ENCODE measurements at regions not wholly inside any gene's neighbourhood (a gene's known extent, or its start where the extent isn't known, plus 50 kb on each side); places are given as distances from the start of the nearest gene placed in this dataset.

GRCh38 chrX:38879631-38880220 is 78.5 kb downstream of the MID1IP1 start:
- no peak for ATAC-seq (replicated peaks)
- Mint-ChIP-seq H3K36me3 (ENCODE audit: low read depth) (no peaks in the 10 kb centered on the region), H3K4me1 (peaks cover 11% of the 10 kb centered on the region), H3K4me3 (no peak overlapping the region), H3K9me3 (no peaks in the 10 kb centered on the region), H3K27ac (peak overlapping the region; percentile 22), H3K27me3 (no peaks in the 10 kb centered on the region)

GRCh38 chrX:38880296-38880854 is 79.1 kb downstream of the MID1IP1 start:
- H3K4me3 Mint-ChIP-seq = no peak overlapping the region
- ATAC-seq (replicated peaks) = no peak
- H3K4me1 Mint-ChIP-seq = peaks cover 11% of the 10 kb centered on the region
- no peaks in the 10 kb centered on the region for H3K9me3 Mint-ChIP-seq
- peak overlapping the region; percentile 22 for H3K27ac Mint-ChIP-seq
- H3K36me3 Mint-ChIP-seq (ENCODE audit: low read depth) = no peaks in the 10 kb centered on the region
- H3K27me3 Mint-ChIP-seq = no peaks in the 10 kb centered on the region

- no peaks in the 10 kb centered on the region for H3K9me3 Mint-ChIP-seq
- H3K27me3 Mint-ChIP-seq = no peaks in the 10 kb centered on the region
- peaks cover 11% of the 10 kb centered on the region for H3K4me1 Mint-ChIP-seq
- H3K27ac Mint-ChIP-seq = no peak overlapping the region
- no peak overlapping the region for H3K4me3 Mint-ChIP-seq
- no peak for ATAC-seq (replicated peaks)
- H3K36me3 Mint-ChIP-seq (ENCODE audit: low read depth) = no peaks in the 10 kb centered on the region
Observed at GRCh38 chrX:38881066-38881465, 79.8 kb downstream of the MID1IP1 start.

GRCh38 chrX:38881727-38882126 is 80.5 kb downstream of the MID1IP1 start:
- H3K36me3 Mint-ChIP-seq (ENCODE audit: low read depth) = no peaks in the 10 kb centered on the region
- no peaks in the 10 kb centered on the region for H3K27me3 Mint-ChIP-seq
- H3K27ac Mint-ChIP-seq = no peak overlapping the region
- no peaks in the 10 kb centered on the region for H3K9me3 Mint-ChIP-seq
- H3K4me1 Mint-ChIP-seq = peaks cover 11% of the 10 kb centered on the region
- ATAC-seq (replicated peaks) = no peak
- no peak overlapping the region for H3K4me3 Mint-ChIP-seq

GRCh38 chrX:38882894-38883626 is 81.8 kb downstream of the MID1IP1 start:
- H3K36me3 Mint-ChIP-seq (ENCODE audit: low read depth) = no peaks in the 10 kb centered on the region
- no peaks in the 10 kb centered on the region for H3K9me3 Mint-ChIP-seq
- peaks cover 11% of the 10 kb centered on the region for H3K4me1 Mint-ChIP-seq
- ATAC-seq (replicated peaks) = no peak
- H3K27ac Mint-ChIP-seq = no peak overlapping the region
- H3K27me3 Mint-ChIP-seq = no peaks in the 10 kb centered on the region
- no peak overlapping the region for H3K4me3 Mint-ChIP-seq

GRCh38 chrX:38886112-38886511 is 84.9 kb downstream of the MID1IP1 start:
- H3K4me1 Mint-ChIP-seq = no peaks in the 10 kb centered on the region
- H3K27ac Mint-ChIP-seq = no peak overlapping the region
- no peaks in the 10 kb centered on the region for H3K9me3 Mint-ChIP-seq
- no peaks in the 10 kb centered on the region for H3K36me3 Mint-ChIP-seq (ENCODE audit: low read depth)
- no peak overlapping the region for H3K4me3 Mint-ChIP-seq
- ATAC-seq (replicated peaks) = no peak
- no peaks in the 10 kb centered on the region for H3K27me3 Mint-ChIP-seq

GRCh38 chrX:38887222-38887621 is 86.0 kb downstream of the MID1IP1 start:
- no peaks in the 10 kb centered on the region for H3K27me3 Mint-ChIP-seq
- H3K36me3 Mint-ChIP-seq (ENCODE audit: low read depth) = no peaks in the 10 kb centered on the region
- ATAC-seq (replicated peaks) = no peak
- no peaks in the 10 kb centered on the region for H3K9me3 Mint-ChIP-seq
- H3K4me1 Mint-ChIP-seq = no peaks in the 10 kb centered on the region
- no peak overlapping the region for H3K27ac Mint-ChIP-seq
- no peak overlapping the region for H3K4me3 Mint-ChIP-seq

GRCh38 chrX:38890326-38890725 is 89.1 kb downstream of the MID1IP1 start:
- H3K27ac Mint-ChIP-seq = no peak overlapping the region
- no peak for ATAC-seq (replicated peaks)
- H3K9me3 Mint-ChIP-seq = no peaks in the 10 kb centered on the region
- H3K27me3 Mint-ChIP-seq = no peaks in the 10 kb centered on the region
- no peaks in the 10 kb centered on the region for H3K4me1 Mint-ChIP-seq
- no peaks in the 10 kb centered on the region for H3K36me3 Mint-ChIP-seq (ENCODE audit: low read depth)
- no peak overlapping the region for H3K4me3 Mint-ChIP-seq

- no peak for ATAC-seq (replicated peaks)
- Mint-ChIP-seq H3K4me1 (no peaks in the 10 kb centered on the region), H3K36me3 (ENCODE audit: low read depth) (no peaks in the 10 kb centered on the region), H3K9me3 (no peaks in the 10 kb centered on the region), H3K27ac (no peak overlapping the region), H3K27me3 (no peaks in the 10 kb centered on the region), H3K4me3 (no peak overlapping the region)
Observed at GRCh38 chrX:38890963-38891362, 89.7 kb downstream of the MID1IP1 start.

GRCh38 chrX:38891641-38892413 is 90.6 kb downstream of the MID1IP1 start:
- H3K4me1 Mint-ChIP-seq = no peaks in the 10 kb centered on the region
- no peaks in the 10 kb centered on the region for H3K9me3 Mint-ChIP-seq

GRCh38 chrX:38893441-38893840 is 92.2 kb downstream of the MID1IP1 start:
- H3K27me3 Mint-ChIP-seq = no peaks in the 10 kb centered on the region
- no peak overlapping the region for H3K27ac Mint-ChIP-seq
- no peak overlapping the region for H3K4me3 Mint-ChIP-seq
- H3K36me3 Mint-ChIP-seq (ENCODE audit: low read depth) = no peaks in the 10 kb centered on the region
- no peaks in the 10 kb centered on the region for H3K4me1 Mint-ChIP-seq
- no peak for ATAC-seq (replicated peaks)
- H3K9me3 Mint-ChIP-seq = no peaks in the 10 kb centered on the region

More at GRCh38 chrX:38891641-38892413, 90.6 kb downstream of the MID1IP1 start:
- ATAC-seq (replicated peaks) = peak; percentile 70
- no peak overlapping the region for H3K27ac Mint-ChIP-seq
- no peaks in the 10 kb centered on the region for H3K36me3 Mint-ChIP-seq (ENCODE audit: low read depth)
- H3K27me3 Mint-ChIP-seq = no peaks in the 10 kb centered on the region
- no peak overlapping the region for H3K4me3 Mint-ChIP-seq

- Mint-ChIP-seq H3K4me1 (no peaks in the 10 kb centered on the region), H3K27ac (no peak overlapping the region), H3K4me3 (no peak overlapping the region), H3K36me3 (ENCODE audit: low read depth) (no peaks in the 10 kb centered on the region), H3K9me3 (no peaks in the 10 kb centered on the region), H3K27me3 (no peaks in the 10 kb centered on the region)
- ATAC-seq (replicated peaks) = no peak
Observed at GRCh38 chrX:38895775-38896174, 94.5 kb downstream of the MID1IP1 start.

GRCh38 chrX:38896724-38897298 is 95.6 kb downstream of the MID1IP1 start:
- ATAC-seq (replicated peaks) = no peak
- Mint-ChIP-seq H3K9me3 (no peaks in the 10 kb centered on the region), H3K27me3 (no peaks in the 10 kb centered on the region), H3K4me3 (no peak overlapping the region), H3K27ac (no peak overlapping the region), H3K4me1 (no peaks in the 10 kb centered on the region), H3K36me3 (ENCODE audit: low read depth) (no peaks in the 10 kb centered on the region)

- no peak overlapping the region for H3K4me3 Mint-ChIP-seq
- H3K36me3 Mint-ChIP-seq (ENCODE audit: low read depth) = no peaks in the 10 kb centered on the region
- no peak for ATAC-seq (replicated peaks)
- H3K9me3 Mint-ChIP-seq = no peaks in the 10 kb centered on the region
- no peaks in the 10 kb centered on the region for H3K4me1 Mint-ChIP-seq
- H3K27ac Mint-ChIP-seq = no peak overlapping the region
- no peaks in the 10 kb centered on the region for H3K27me3 Mint-ChIP-seq
Observed at GRCh38 chrX:38898261-38898660, 97.0 kb downstream of the MID1IP1 start.
